ENCODE measurements at regions not wholly inside any gene's neighbourhood (a gene's known extent, or its start where the extent isn't known, plus 50 kb on each side); places are given as distances from the start of the nearest gene placed in this dataset.
"Not testable (repeated sequence)": the region's sequence is repeated elsewhere in the genome, so short reads cannot be mapped to it uniquely, and the experiment has no call there.

DNA sequence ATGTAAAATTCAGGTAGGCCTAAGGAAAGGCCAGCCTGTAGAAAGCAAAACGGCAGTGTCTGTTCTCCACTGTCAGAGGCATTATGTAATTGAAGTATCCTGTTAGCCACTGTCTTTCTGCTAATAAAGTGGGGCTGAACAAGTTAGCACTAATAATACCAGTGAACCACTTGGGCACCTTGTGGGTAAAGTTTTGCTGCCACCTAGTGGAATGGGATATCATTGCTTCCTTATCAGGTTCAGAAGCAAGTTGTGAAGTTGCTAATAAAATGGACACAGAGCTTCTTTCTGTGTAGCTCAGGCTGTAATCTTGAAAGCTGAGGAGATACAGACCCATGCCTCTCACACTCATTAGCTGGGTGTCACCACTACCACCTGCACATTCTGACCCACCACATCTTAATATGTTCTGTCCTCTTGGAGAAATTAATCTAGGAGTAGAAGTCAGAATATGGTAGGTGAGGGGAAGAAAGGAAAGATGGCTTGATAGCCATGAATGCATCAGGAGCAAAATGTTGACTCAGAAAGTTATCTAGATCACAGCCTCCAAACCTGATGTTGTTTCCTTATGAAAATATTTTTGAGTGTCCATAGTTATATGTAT lies 175.1 kb downstream of the SEPTIN7 start:
- peak; percentile 78 for DNase-seq

DNA sequence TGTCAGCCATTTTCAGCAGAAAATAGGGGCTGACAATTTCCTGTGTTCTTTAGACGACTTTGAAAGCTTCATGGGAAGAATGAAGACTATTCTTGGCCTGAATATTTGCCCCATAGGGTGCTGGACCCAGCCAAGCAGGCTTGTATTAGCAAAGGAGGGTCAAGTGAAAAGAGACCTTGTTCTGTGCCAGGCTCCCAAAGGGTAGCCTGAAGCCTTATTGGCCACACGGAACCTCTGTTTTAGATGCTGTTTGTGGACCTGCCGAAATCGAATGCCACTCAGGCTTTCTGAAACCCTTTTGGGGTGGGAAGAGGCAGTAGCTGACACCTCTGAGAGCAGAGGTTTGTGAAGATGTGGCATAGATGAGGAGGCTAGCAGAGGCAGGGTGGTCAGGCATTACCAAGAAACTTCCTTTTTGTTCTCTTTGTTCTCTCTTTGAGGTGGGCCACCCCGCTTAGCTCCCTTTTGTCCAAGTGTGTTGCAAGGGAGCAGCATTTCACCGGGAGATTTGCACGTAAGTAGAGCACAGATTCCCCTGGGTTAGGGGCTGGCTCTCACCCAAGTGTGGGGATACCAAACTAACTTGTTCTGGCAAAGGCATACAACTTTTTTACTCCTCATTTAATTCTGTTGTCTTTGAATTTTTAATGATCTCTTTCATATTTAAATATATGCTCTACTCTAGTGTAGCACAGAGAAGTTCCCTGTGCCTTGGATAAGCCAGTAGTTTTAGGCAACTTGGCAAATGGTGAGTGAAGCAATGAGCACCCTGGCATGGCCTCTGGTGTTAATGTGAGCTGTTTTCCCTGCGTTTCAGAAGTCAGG lies 174.0 kb upstream of the EEPD1 start:
- not testable (repeated sequence) for DNase-seq

DNA sequence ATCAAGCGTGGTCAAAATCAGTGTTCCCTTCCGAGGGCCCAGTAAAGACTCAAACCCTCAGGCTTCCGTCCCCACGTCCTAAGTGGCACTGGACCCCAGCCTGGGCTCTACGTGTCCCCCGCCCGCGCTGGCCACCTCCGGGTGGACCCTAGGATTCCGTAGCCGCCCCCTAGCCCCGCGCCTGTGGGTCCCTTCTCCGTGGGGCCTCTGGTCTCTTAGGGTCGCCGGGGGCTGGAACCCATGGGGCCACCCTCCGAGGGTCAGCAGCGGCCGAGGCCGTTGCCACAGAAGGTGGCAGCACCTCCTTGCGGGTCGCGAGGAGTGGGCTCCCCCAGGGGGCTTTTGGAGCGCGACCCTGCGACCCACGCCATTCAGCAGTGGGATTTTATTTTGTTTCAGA lies 170.5 kb upstream of the EEPD1 start:
- no peak for DNase-seq

- DNase-seq, result no peak
These were observed 169.4 kb upstream of the EEPD1 start for GRCh38 chr7:35983626-35984025.

GRCh38 chr7:35985126-35985754 lies 167.8 kb upstream of the EEPD1 start:
- peak; percentile 79 for DNase-seq

DNA sequence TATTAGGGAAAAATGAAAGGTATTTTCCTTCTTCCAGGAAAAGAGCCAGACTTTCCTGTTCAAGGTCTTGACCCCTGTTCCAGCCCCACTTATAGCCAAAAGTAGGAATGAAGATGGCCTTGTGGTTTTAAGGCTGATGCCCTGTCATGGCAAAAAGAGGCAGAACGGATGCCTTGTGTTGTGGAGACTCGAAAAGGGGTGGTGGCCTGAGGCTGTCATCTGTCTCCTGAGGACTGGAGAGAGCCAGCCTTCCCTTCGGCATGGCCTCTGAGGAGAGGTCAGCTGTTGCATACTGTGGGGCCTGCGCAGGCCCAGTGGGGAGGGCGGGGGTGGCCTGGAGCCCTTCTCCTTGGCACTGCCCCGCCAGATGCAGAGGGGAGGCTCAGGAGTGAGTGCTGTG lies 166.0 kb upstream of the EEPD1 start:
- DNase-seq, result no peak

- no peak for DNase-seq
These were observed 164.9 kb upstream of the EEPD1 start for GRCh38 chr7:35988105-35988504.

GRCh38 chr7:35988818-35989217 lies 164.2 kb upstream of the EEPD1 start:
- DNase-seq, result no peak

DNA sequence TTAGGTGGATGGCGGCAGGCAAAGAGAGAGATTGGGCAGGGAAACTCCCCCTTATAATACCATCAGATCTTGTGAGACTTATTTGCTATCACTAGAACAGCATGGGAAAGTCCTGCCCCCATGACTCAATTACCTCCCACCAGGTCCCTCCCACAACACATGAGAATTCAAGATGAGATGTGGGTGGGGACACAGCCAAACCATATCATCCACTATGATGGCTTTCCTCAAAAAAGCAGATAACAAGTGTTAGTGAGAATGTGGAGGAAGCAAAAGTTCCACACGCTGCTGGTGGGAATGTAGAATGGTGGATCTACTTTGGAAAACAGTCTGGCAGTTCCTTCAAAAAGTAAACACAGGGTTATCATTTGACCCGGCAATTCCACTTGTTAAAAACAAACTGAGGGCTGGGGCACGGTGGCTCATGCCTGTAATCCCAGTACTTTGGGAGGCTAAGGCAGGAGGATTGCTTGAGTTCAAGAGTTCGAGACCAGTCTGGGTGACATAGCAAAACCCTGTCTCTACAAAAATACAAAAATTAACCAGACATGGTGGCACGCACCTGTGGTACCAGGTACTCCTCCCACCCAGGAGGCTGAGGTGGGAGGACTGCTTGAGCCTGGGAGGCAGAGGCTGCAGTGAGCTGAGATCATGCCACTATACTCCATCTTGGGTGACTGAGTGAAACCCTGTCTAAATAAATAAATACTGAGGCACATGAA lies 161.4 kb upstream of the EEPD1 start:
- no peak for DNase-seq

DNA sequence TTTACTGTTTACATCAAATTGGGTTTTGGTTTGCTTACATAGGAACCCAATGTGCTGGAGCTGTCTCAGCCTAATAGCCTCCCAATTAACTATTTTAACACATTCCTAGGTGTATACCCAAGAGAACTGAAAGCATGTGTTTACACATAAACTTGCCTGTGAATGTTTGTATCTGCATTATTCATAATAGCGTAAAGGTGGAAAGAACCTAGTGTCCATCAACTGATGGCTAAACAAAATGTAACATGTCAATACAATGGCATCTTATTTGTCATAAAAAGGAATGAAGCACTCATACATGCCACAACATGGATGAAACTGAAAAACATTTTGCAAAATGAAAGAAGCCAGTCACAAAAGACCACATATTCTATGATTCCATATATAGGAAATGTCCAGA lies 160.6 kb upstream of the EEPD1 start:
- no peak for DNase-seq

- DNase-seq, result no peak
These were observed 159.9 kb upstream of the EEPD1 start for GRCh38 chr7:35993113-35993512.

GRCh38 chr7:35993676-35994606 lies 159.1 kb upstream of the EEPD1 start:
- DNase-seq, result no peak

- DNase-seq, result no peak
These were observed 157.7 kb upstream of the EEPD1 start for GRCh38 chr7:35995334-35995733.

- no peak for DNase-seq
These were observed 154.6 kb upstream of the EEPD1 start for GRCh38 chr7:35998481-35998880.

DNA sequence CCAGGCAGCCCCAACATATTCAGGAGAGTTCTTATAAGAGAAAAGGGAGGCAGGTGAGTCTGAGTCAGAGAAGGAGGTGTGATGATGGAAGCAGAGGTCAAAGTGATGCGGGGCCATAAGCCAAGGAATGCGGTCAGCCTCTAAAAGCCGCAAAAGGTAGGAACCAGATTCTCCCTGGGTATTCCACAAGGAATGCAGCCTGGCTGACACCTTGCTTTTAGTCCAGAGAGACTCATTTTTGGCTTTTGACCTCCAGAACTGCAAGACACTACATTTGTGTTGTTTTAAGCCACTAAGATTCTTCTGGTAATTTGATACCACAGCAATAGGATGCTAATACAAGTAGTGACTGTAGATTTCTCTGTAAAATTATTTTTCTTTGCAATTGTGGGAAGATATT lies 151.5 kb upstream of the EEPD1 start:
- no peak for DNase-seq

- no peak for DNase-seq
These were observed 150.2 kb upstream of the EEPD1 start for GRCh38 chr7:36002900-36003299.

- no peak for DNase-seq
These were observed 149.7 kb upstream of the EEPD1 start for GRCh38 chr7:36003343-36003742.

DNA sequence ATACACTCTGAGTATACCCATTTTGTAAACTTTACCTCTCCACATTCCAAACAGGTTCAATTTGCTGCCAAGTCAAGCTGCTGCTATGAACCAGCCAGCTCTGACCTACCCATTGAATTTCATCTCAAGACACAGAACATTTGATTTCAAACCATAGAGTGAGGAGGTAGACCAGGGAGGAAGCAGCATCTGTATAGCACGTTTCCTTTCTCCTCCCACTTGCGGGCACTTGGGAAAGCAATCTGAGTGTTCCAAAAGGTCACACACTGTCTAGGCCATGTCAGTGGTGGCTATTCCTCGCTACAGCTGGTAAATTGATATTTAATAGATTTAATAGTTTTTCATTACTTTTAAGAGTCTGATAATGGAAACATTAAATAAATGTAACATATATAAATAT lies 147.8 kb upstream of the EEPD1 start:
- DNase-seq, result no peak

- DNase-seq, result no peak
These were observed 147.2 kb upstream of the EEPD1 start for GRCh38 chr7:36005876-36006275.

- DNase-seq, result no peak
These were observed 146.3 kb upstream of the EEPD1 start for GRCh38 chr7:36006636-36007229.

DNA sequence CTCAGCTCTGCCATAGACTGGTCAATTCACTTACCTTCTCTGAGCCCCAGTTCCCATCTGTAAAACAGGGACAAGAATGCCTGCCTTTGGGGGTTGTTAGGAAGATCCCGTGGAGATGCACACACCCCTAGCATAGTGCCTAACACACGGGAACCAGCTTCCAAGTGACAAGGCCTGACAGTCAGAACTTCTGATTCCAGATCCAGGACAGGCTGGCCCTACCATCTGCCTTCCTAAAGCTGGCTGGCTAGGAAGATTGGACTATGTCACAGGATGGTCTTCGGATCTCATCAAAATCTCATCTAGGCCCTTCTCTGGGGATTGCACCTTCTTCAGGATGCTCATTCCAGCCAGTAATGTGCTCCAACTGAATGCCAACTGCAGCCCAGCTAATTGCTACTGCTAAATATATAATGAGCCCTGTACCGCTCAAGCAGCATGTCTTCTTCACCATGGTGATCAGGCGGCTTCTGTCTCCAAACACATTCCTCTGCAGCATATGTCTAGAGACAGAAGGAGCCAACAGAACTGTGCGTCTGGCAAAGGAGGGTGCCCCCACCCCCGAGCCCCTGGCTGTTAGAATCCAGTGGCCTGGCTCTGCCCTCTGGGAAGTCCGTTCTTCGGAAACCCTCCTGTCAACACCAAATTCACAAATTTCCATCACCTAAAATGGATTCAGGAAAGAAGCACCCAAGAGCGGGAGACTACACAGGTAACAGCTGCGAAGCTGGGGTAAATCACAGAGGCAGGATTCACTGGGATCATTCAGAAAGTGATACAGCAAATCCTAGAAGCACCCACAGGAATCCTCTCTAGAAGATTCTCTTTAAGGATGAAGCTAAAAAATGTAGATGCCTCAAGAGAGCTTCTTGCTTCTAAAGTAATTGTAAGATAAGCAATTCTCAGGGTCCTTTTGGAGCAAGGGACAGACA lies 142.1 kb upstream of the EEPD1 start:
- no peak for DNase-seq
